Nephron (organoid): ENCODE measurements at regions not wholly inside any gene's neighbourhood (a gene's known extent, or its start where the extent isn't known, plus 50 kb on each side); places are given as distances from the start of the nearest gene placed in this dataset.
A peak's percentile ranks its signal among the peaks of the same experiment; 100 is the strongest.

ENCODE experiments used
- H3K27ac Mint-ChIP-seq, 3 experiments: 2 replicates each; pipeline ENCODE4 v1.8.0; 2020; ENCODE audit warnings: mixed read lengths in 3 of 3, mild to moderate bottlenecking in 2 of 3, moderate library complexity in 1 of 3
- H3K27me3 Mint-ChIP-seq: 2 replicates; pipeline ENCODE4 v1.8.0; 2021; ENCODE audit warnings: low read depth, mild to moderate bottlenecking, moderate library complexity, mixed read lengths
- H3K36me3 Mint-ChIP-seq: 2 replicates; pipeline ENCODE4 v1.8.0; 2020; ENCODE audit warnings: low read depth, mixed read lengths
- H3K4me1 Mint-ChIP-seq: 2 replicates; pipeline ENCODE4 v1.8.0; 2020; ENCODE audit warnings: mixed read lengths
- H3K4me3 Mint-ChIP-seq, 3 experiments: 2 replicates each; pipeline ENCODE4 v1.8.0; 2020; ENCODE audit warnings: mild to moderate bottlenecking in 3 of 3, mixed read lengths in 3 of 3, moderate library complexity in 2 of 3
- H3K9me3 Mint-ChIP-seq: 2 replicates; pipeline ENCODE4 v1.8.0; 2020; ENCODE audit warnings: mixed read lengths
- CTCF ChIP-seq, 3 experiments: fragments of 200-600 bp; sonication (generic); IDR thresholded peaks; one replicate each; pipeline ENCODE4 v1.5.0; 2021; ENCODE audit warnings: antibody characterized with exemption in 3 of 3; ENCODE audit not compliant: unreplicated experiment in 3 of 3

GRCh38 chr4:106429885-106430284, 61.3 kb upstream of the GIMD1 start:
- Mint-ChIP-seq H3K9me3 (no peaks in the 10 kb centered on the region), H3K4me1 (peaks cover 4% of the 10 kb centered on the region), H3K36me3 (no peaks in the 10 kb centered on the region), H3K4me3 (no peak overlapping the region), H3K27me3 (no peaks in the 10 kb centered on the region), H3K27ac (no peak overlapping the region)
- no peak for TF ChIP-seq CTCF (IDR thresholded peaks at IDR 0.05; ENCODE audit: unreplicated experiment in 3 of 3)

GRCh38 chr4:106426069-106426468, 57.5 kb upstream of the GIMD1 start:
- no peak for TF ChIP-seq CTCF (IDR thresholded peaks at IDR 0.05; ENCODE audit: unreplicated experiment in 3 of 3)
- peaks cover 24% of the 10 kb centered on the region for H3K4me1 Mint-ChIP-seq
- H3K27ac Mint-ChIP-seq: peak overlapping the region in 1 of 3 experiments; percentile 45
- H3K36me3 Mint-ChIP-seq: no peaks in the 10 kb centered on the region
- H3K4me3 Mint-ChIP-seq: no peak overlapping the region
- H3K27me3 Mint-ChIP-seq: no peaks in the 10 kb centered on the region
- no peaks in the 10 kb centered on the region for H3K9me3 Mint-ChIP-seq

DNA sequence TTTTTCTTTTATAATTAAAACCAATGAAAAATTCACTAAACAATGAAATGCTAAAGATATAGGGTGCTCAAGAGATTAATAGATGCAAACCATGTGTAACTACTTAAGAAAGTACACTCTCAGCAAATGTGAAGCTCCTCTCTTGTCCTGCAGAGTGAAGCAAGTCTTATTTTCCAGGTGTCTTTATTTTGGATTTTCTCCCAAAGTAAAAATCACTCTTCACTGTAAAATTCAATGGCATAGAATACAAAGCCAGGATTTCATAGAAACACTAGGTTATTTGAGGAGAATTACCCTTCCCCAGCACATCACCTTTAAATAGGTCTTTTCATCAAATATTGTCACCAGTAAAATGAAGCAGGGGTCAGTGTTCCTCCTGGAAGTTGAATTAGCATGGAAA, 57.0 kb upstream of the GIMD1 start:
- H3K27me3 Mint-ChIP-seq: no peaks in the 10 kb centered on the region
- no peaks in the 10 kb centered on the region for H3K9me3 Mint-ChIP-seq
- TF ChIP-seq CTCF (IDR thresholded peaks at IDR 0.05; ENCODE audit: unreplicated experiment in 3 of 3): no peak
- peaks cover 24% of the 10 kb centered on the region for H3K4me1 Mint-ChIP-seq
- H3K36me3 Mint-ChIP-seq: no peaks in the 10 kb centered on the region
- H3K27ac Mint-ChIP-seq: peak overlapping the region in 1 of 3 experiments; percentile 45
- H3K4me3 Mint-ChIP-seq: no peak overlapping the region

- TF ChIP-seq CTCF (IDR thresholded peaks at IDR 0.05; ENCODE audit: unreplicated experiment in 3 of 3): no peak
- Mint-ChIP-seq H3K27ac (peak overlapping the region in 1 of 3 experiments; percentile 14), H3K4me3 (no peak overlapping the region), H3K36me3 (no peaks in the 10 kb centered on the region), H3K27me3 (no peaks in the 10 kb centered on the region), H3K4me1 (peaks cover 23% of the 10 kb centered on the region), H3K9me3 (no peaks in the 10 kb centered on the region)
Measured at GRCh38 chr4:106424426-106424825, 55.8 kb upstream of the GIMD1 start.

- H3K4me1 Mint-ChIP-seq: peaks cover 20% of the 10 kb centered on the region
Measured at GRCh38 chr4:106423791-106424190, 55.2 kb upstream of the GIMD1 start.

More at GRCh38 chr4:106423791-106424190, 55.2 kb upstream of the GIMD1 start:
- Mint-ChIP-seq H3K27ac (peak overlapping the region in 2 of 3 experiments; percentile 14 to 31), H3K36me3 (no peaks in the 10 kb centered on the region), H3K9me3 (no peaks in the 10 kb centered on the region), H3K4me3 (no peak overlapping the region), H3K27me3 (no peaks in the 10 kb centered on the region)
- no peak for TF ChIP-seq CTCF (IDR thresholded peaks at IDR 0.05; ENCODE audit: unreplicated experiment in 3 of 3)
